K562 (cell line): ENCODE measurements at regions not wholly inside any gene's neighbourhood (a gene's known extent, or its start where the extent isn't known, plus 50 kb on each side); places are given as distances from the start of the nearest gene placed in this dataset.

Experiments
- ATAC-seq: fragments of 200-7000 bp; cut with Tn5 transposase; 3 replicates; pipeline ENCODE4 v1.9.1; 2020; ENCODE audit warnings: moderate library complexity
- BruUV-seq: library from RNA; stranded (reverse); fragments of 400-500 nt; replicated peaks from 2 replicates; lab custom pipeline; 2021; lab: Mats Ljungman, UMichigan
- CTCF ChIA-PET: fragments of 300-600 bp; formaldehyde crosslinking; extraction: SDS; loops from one replicate; lab custom pipeline; 2021; ENCODE audit warnings: low intra/inter-chr PET ratio; lab: Yijun Ruan, JAX
- POLR2A ChIA-PET: fragments of 300-600, 350-650 bp; sonication (Branson Sonifier 250); formaldehyde crosslinking; extraction: SDS; loops from one replicate; lab custom pipeline; 2021; ENCODE audit warnings: antibody characterized with exemption, inconsistent platforms; lab: Yijun Ruan, JAX
- DNase-seq, 4 experiments: peaks; one replicate each; pipeline versions ENCODE4 v3.0.0 to v3.0.0-alpha.2; 2011 to 2018; ENCODE audit warnings: low spot score in 3 of 4, mixed read lengths in 3 of 4; ENCODE audit errors: extremely low read depth in 1 of 4
- FAIRE-seq: peaks from 2 replicates; lab custom pipeline; 2011; peaks lifted over from hg19 to GRCh38; lab: Jason Lieb, UNC
- H2AFZ ChIP-seq: 2 replicates; pipeline ENCODE4 v1.6.0; 2011; ENCODE audit warnings: low read depth, low read length, control low read depth, inconsistent platforms
- H3K27ac ChIP-seq: fragments of 200-600 bp; 3 replicates; pipeline ENCODE4 v1.8.0; 2011; ENCODE audit warnings: low read depth, mild to moderate bottlenecking, control low read depth, inconsistent platforms, low read length, moderate library complexity, mixed read lengths; ENCODE audit errors: extremely low read depth
- H3K27me3 ChIP-seq, 2 experiments: fragments of 300-600 bp in 1 of 2; 2 replicates in 1 of 2; 3 replicates in 1 of 2; pipeline versions ENCODE4 v1.6.0 to v1.8.0; 2011; ENCODE audit warnings: inconsistent platforms in 2 of 2, low read length in 2 of 2, mild to moderate bottlenecking in 1 of 2, mixed read lengths in 1 of 2, moderate library complexity in 1 of 2; ENCODE audit not compliant: control insufficient read depth in 2 of 2, insufficient read depth in 2 of 2
- H3K36me3 ChIP-seq: fragments of 300-600 bp; 3 replicates; pipeline ENCODE4 v1.8.0; 2011; ENCODE audit warnings: mild to moderate bottlenecking, low read length, inconsistent platforms; ENCODE audit not compliant: control insufficient read depth, insufficient read depth
- H3K4me1 ChIP-seq, 2 experiments: fragments of 200-600 bp in 1 of 2; replicated peaks in 1 of 2; 2 replicates in 1 of 2; 3 replicates in 1 of 2; pipeline versions ENCODE4 v1.5.1 to v1.8.0; 2011; ENCODE audit warnings: inconsistent platforms in 2 of 2, low read length in 2 of 2, mild to moderate bottlenecking in 1 of 2, mixed read lengths in 1 of 2, moderate library complexity in 1 of 2; ENCODE audit not compliant: control insufficient read depth in 2 of 2, insufficient read depth in 2 of 2
- H3K4me2 ChIP-seq: 2 replicates; pipeline ENCODE4 v1.6.1; 2011; ENCODE audit warnings: low read length, control low read depth, inconsistent platforms, mixed read lengths; ENCODE audit not compliant: insufficient read depth
- H3K4me3 ChIP-seq: fragments of 200-600 bp; sonication (generic), shearing (Covaris generic); 2 replicates; pipeline ENCODE4 v1.5.1; 2016; ENCODE audit warnings: control low read depth, inconsistent platforms
- H3K79me2 ChIP-seq: fragments of 200-600 bp; 3 replicates; pipeline ENCODE4 v1.8.0; 2011; ENCODE audit warnings: low read length, inconsistent platforms; ENCODE audit not compliant: control insufficient read depth, insufficient read depth
- H3K9ac ChIP-seq, 2 experiments: 2 replicates each; pipeline versions ENCODE4 v1.6.0 to v1.6.1; 2011; ENCODE audit warnings: low read depth in 2 of 2, low read length in 2 of 2, control low read depth in 1 of 2, inconsistent platforms in 1 of 2, mild to moderate bottlenecking in 1 of 2, mixed read lengths in 1 of 2; ENCODE audit not compliant: insufficient read depth in 1 of 2
- H3K9me1 ChIP-seq: one replicate; pipeline ENCODE4 v1.6.0; 2011; ENCODE audit warnings: inconsistent platforms, mild to moderate bottlenecking, low read length, moderate library complexity; ENCODE audit not compliant: control insufficient read depth, insufficient read depth
- H3K9me3 ChIP-seq: replicated peaks from 2 replicates; pipeline ENCODE4 v1.5.1; 2011; ENCODE audit warnings: low read depth, low read length, inconsistent platforms; ENCODE audit not compliant: control insufficient read depth, insufficient read depth
- H4K20me1 ChIP-seq: replicated peaks from 2 replicates; pipeline ENCODE4 v1.6.1; 2011; ENCODE audit warnings: low read length, inconsistent platforms, mixed read lengths; ENCODE audit not compliant: control insufficient read depth, insufficient read depth
- BRF2 ChIP-seq: IDR thresholded peaks from 3 replicates; pipeline ENCODE4 v1.6.1; 2011; ENCODE audit warnings: borderline replicate concordance, mild to moderate bottlenecking; ENCODE audit not compliant: insufficient read length, insufficient read depth
- CEBPB ChIP-seq: fragments of 450-650 bp; IDR thresholded peaks from 2 replicates; pipeline ENCODE4 v1.6.1; 2016; ENCODE audit warnings: missing genetic modification characterization, missing compliant biosample characterization
- CHD4 ChIP-seq: fragments of 200-600 bp; sonication (generic); IDR thresholded peaks from 3 replicates; pipeline ENCODE4 v1.6.1; 2012; ENCODE audit warnings: low read depth, mild to moderate bottlenecking, mixed read lengths, low read length, inconsistent platforms; ENCODE audit not compliant: insufficient read depth, insufficient replicate concordance, poor library complexity, severe bottlenecking
- CXXC5 ChIP-seq: fragments of 250-450 bp; sonication (Bioruptor Pico); IDR thresholded peaks from 2 replicates; pipeline ENCODE4 v1.8.0; 2022; ENCODE audit warnings: inconsistent platforms, mild to moderate bottlenecking, moderate library complexity
- MAFK ChIP-seq: IDR thresholded peaks from 2 replicates; pipeline ENCODE4 v1.6.1; 2011; ENCODE audit warnings: low read length, improper control_type of control experiment
- PHTF2 ChIP-seq: fragments of 250-450 bp; sonication (Bioruptor Pico); IDR thresholded peaks from 2 replicates; pipeline ENCODE4 v1.5.0; 2021; ENCODE audit warnings: mild to moderate bottlenecking
- ZNF263 ChIP-seq: sonication (generic); formaldehyde crosslinking; IDR thresholded peaks from 2 replicates; pipeline ENCODE4 v1.8.0; 2022; ENCODE audit warnings: mild to moderate bottlenecking, missing genetic modification reagents, borderline replicate concordance
- ZNF316 ChIP-seq: fragments of 450-650 bp; IDR thresholded peaks from 2 replicates; pipeline ENCODE4 v1.6.1; 2016
- ZNF644 ChIP-seq: fragments of 200-800 bp; sonication (Bioruptor generic); IDR thresholded peaks from 2 replicates; pipeline ENCODE4 v1.6.1; 2016; ENCODE audit warnings: low read depth, missing genetic modification characterization, missing compliant biosample characterization
- WGBS: fragments of 100-300 bp; shearing (Covaris generic); methylation state at CpG from one replicate; pipeline ENCODE4 v1.1.6; 2016; ENCODE audit warnings: low coverage, mixed read lengths; ENCODE audit not compliant: insufficient coverage; ENCODE audit errors: missing lambda C conversion rate; 5-methylcytosine and 5-hydroxymethylcytosine counted together
- in situ Hi-C: fragments of 300-500 bp; cut with MboI; formaldehyde crosslinking; loops from 4 replicates; pipeline ENCODE4 v1.15.0; 2018; ENCODE audit warnings: inconsistent platforms, mixed read lengths
- intact Hi-C: fragments of 100-400 bp; cut with micrococcal nuclease; formaldehyde crosslinking; loops from 2 replicates; pipeline ENCODE4 v1.14.2; 2022
- TF ChIP-seq, protein P1 (sequence below), 3 experiments: IDR thresholded peaks in 2 of 3; conservative IDR thresholded peaks in 1 of 3; 2 replicates each; pipeline ENCODE4 v1.5.1; 2011 to 2012; ENCODE audit warnings: low read length in 3 of 3, mild to moderate bottlenecking in 3 of 3, control low read depth in 2 of 3, improper control_type of control experiment in 1 of 3, inconsistent platforms in 1 of 3, low read depth in 1 of 3, mixed read lengths in 1 of 3, moderate library complexity in 1 of 3; ENCODE audit not compliant: insufficient read depth in 2 of 3
- TF ChIP-seq, protein P2 (sequence below), 2 experiments: fragments of 450-650 bp; IDR thresholded peaks; 2 replicates each; pipeline ENCODE4 v1.6.1; 2016; ENCODE audit warnings: mild to moderate bottlenecking in 2 of 2, borderline replicate concordance in 1 of 2, low read depth in 1 of 2, moderate library complexity in 1 of 2

- Histone ChIP-seq H3K4me1 (peaks cover 0 to 3% of the 10 kb centered on the region in 2 experiments; a peak in 3 of 5 replicates), H3K36me3 (no peaks in the 10 kb centered on the region), H3K27ac (no peak overlapping the region), H2AFZ (no peak overlapping the region), H3K9me1 (no peaks in the 10 kb centered on the region), H3K9me3 (no peaks in the 10 kb centered on the region), H3K79me2 (no peaks in the 10 kb centered on the region), H3K4me2 (no peak overlapping the region), H4K20me1 (no peaks in the 10 kb centered on the region), H3K27me3 (no peaks in the 10 kb centered on the region), H3K4me3 (no peak overlapping the region), H3K9ac (no peak overlapping the region)
- ChIA-PET POLR2A (interaction anchor here (1.0 kb wide), 1 partner anchor 9 kb away, joined by 3 read pairs; no protein-coding TSS in a partner anchor), CTCF (no interaction called here)
- ATAC-seq (no peak), FAIRE-seq (peak; percentile 37), DNase-seq (no peak)
- 5% methylated on average over 3 of the region's 3 CpGs for WGBS
- no TSS peak for BruUV-seq
- intact Hi-C loops = no loop called here
- in situ Hi-C loops = no loop called here
- peak; percentile 38 for TF ChIP-seq ZNF316
- TF ChIP-seq CEBPB (tag) = no peak
- TF ChIP-seq, protein P1, sequence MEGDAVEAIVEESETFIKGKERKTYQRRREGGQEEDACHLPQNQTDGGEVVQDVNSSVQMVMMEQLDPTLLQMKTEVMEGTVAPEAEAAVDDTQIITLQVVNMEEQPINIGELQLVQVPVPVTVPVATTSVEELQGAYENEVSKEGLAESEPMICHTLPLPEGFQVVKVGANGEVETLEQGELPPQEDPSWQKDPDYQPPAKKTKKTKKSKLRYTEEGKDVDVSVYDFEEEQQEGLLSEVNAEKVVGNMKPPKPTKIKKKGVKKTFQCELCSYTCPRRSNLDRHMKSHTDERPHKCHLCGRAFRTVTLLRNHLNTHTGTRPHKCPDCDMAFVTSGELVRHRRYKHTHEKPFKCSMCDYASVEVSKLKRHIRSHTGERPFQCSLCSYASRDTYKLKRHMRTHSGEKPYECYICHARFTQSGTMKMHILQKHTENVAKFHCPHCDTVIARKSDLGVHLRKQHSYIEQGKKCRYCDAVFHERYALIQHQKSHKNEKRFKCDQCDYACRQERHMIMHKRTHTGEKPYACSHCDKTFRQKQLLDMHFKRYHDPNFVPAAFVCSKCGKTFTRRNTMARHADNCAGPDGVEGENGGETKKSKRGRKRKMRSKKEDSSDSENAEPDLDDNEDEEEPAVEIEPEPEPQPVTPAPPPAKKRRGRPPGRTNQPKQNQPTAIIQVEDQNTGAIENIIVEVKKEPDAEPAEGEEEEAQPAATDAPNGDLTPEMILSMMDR (IDR thresholded peaks at IDR 0.05 in 2 of 3, conservative IDR thresholded peaks at IDR 0.05 in 1 of 3; ENCODE audit: insufficient read depth in 2 of 3, low read depth in 1 of 3, low read length in 3 of 3) = no peak
- TF ChIP-seq, protein P2, sequence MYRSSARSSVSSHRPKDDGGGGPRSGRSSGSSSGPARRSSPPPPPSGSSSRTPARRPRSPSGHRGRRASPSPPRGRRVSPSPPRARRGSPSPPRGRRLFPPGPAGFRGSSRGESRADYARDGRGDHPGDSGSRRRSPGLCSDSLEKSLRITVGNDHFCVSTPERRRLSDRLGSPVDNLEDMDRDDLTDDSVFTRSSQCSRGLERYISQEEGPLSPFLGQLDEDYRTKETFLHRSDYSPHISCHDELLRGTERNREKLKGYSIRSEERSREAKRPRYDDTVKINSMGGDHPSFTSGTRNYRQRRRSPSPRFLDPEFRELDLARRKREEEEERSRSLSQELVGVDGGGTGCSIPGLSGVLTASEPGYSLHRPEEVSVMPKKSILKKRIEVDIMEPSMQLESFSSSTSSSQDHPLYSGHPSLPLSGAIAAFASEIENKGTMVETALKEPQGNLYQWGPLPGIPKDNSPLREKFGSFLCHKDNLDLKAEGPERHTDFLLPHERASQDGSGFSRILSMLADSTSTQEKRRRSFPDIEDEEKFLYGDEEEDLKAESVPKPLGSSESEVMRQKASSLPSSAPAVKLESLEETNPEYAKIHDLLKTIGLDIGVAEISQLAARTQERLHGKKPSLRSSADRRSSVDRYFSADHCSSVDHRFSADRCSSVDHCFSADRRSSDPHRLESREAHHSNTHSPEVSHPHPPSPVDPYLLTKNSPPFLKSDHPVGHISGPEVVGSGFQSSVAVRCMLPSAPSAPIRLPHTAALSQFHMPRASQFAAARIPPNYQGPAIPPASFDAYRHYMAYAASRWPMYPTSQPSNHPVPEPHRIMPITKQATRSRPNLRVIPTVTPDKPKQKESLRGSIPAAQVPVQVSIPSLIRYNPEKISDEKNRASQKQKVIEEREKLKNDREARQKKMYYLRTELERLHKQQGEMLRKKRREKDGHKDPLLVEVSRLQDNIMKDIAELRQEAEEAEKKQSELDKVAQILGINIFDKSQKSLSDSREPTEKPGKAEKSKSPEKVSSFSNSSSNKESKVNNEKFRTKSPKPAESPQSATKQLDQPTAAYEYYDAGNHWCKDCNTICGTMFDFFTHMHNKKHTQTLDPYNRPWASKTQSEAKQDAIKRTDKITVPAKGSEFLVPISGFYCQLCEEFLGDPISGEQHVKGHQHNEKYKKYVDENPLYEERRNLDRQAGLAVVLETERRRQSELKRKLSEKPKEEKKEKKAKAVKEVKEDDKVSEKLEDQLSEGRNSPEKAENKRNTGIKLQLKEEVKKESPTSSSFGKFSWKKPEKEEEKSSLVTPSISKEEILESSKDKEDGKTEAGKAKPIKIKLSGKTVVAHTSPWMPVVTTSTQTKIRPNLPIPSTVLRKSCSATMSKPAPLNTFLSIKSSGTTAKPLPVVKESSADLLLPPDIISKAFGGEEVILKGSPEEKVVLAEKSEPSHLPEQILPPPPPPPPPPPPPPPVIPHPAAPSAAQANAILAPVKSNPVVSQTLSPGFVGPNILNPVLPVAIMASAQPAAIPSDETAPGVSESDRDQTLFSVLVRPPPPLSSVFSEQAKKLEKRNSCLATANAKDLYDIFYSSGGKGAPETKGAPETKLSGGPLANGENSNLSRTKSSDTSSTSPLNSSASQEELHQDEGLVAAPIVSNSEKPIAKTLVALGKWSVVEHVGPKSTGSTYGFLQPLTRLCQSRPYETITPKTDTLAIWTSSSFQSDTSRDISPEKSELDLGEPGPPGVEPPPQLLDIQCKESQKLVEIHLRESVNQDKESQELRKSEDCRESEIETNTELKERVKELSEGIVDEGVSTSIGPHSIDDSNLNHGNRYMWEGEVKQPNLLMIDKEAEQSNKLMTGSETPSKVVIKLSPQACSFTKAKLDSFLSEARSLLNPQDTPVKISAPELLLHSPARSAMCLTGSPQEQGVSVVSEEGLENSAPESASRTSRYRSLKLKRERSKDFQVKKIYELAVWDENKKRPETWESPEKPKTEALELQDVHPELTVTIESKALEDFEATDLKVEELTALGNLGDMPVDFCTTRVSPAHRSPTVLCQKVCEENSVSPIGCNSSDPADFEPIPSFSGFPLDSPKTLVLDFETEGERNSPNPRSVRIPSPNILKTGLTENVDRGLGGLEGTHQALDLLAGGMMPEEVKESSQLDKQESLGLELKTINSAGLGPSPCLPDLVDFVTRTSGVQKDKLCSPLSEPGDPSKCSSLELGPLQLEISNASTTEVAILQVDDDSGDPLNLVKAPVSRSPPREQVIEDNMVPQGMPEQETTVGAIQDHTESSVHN (IDR thresholded peaks at IDR 0.05; ENCODE audit: borderline replicate concordance in 1 of 2, low read depth in 1 of 2) = no peak
- no peak for TF ChIP-seq ZNF263
- no peak for TF ChIP-seq MAFK
- no peak for TF ChIP-seq CXXC5 (CRISPR knock-in tag)
- no peak for TF ChIP-seq CHD4
- TF ChIP-seq ZNF644 = no peak
- TF ChIP-seq PHTF2 (CRISPR knock-in tag) = no peak
- TF ChIP-seq BRF2 = no peak
Observed at GRCh38 chr3:177740254-177740653, 543.0 kb upstream of the TBL1XR1 start.
